ENCODE measurements at regions not wholly inside any gene's neighbourhood (a gene's known extent, or its start where the extent isn't known, plus 50 kb on each side); places are given as distances from the start of the nearest gene placed in this dataset.

DNA sequence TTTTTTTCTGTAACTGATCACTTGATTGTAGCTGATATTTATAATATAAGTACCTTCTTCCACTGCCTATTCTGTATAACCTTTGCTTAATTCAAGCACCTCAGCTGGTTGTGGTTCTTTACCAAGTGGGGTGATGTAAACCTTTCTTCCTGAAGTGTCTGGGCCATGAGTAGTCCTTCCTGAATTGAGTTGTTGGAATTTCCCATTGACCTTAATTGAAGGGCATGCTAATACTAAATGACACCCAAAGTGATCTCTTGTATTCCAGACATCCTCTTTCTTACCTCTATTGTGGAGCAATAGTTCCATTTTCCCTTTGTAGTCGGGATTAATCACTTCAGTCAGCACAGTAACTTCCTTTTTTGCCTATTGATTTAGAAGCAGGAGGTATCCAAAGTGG is 1496.8 kb upstream of the CELF4 start:
- Histone ChIP-seq H3K9me3 (no peaks in the 10 kb centered on the region), H3K4me1 (no peaks in the 10 kb centered on the region), H3K27ac (no peak overlapping the region), H3K4me3 (no peak overlapping the region), H3K36me3 (ENCODE audit: low read depth, missing control alignments) (no peaks in the 10 kb centered on the region), H3K27me3 (no peaks in the 10 kb centered on the region)
- WGBS, 2 donors = 59 to 81% methylated on average over 1 of the region's 1 CpG
- DNase-seq = no peak
- intact Hi-C loops (cut with DNase I; ENCODE audit: low total_unique reads) = no loop called here
- TF ChIP-seq, protein P1, sequence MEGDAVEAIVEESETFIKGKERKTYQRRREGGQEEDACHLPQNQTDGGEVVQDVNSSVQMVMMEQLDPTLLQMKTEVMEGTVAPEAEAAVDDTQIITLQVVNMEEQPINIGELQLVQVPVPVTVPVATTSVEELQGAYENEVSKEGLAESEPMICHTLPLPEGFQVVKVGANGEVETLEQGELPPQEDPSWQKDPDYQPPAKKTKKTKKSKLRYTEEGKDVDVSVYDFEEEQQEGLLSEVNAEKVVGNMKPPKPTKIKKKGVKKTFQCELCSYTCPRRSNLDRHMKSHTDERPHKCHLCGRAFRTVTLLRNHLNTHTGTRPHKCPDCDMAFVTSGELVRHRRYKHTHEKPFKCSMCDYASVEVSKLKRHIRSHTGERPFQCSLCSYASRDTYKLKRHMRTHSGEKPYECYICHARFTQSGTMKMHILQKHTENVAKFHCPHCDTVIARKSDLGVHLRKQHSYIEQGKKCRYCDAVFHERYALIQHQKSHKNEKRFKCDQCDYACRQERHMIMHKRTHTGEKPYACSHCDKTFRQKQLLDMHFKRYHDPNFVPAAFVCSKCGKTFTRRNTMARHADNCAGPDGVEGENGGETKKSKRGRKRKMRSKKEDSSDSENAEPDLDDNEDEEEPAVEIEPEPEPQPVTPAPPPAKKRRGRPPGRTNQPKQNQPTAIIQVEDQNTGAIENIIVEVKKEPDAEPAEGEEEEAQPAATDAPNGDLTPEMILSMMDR (IDR thresholded peaks at IDR 0.05) = no peak
- no peak for TF ChIP-seq POLR2A (IDR thresholded peaks at IDR 0.05)

DNA sequence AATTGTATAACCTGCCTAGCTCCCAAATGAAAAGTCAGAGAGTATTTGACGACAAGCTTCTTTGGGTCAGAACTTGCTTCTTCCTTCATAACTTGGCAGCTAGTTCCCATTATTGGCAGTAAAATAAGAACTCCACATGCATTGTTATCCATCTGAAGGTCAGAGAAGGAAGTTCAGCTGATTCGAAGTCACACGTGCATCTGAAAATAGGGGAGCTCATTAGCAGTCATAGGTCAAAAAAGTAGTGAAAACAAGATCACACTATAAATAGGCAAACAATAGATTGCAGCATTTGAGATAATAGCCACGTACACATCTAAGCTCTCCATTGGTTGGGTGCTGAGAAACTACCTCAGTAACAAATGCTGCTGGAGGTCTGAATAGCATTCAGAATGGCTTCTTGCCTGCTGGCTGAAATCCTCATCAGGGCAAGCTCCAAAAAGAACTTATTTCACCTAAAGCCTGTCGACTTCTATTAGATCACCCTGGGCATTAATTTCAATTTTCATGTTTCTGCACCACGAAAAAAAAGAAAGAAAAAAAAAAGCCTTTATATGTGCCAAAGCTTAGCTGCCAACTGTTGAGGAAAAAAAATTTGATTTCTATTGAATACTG is 1492.9 kb upstream of the CELF4 start:
- no peak for DNase-seq
- intact Hi-C loops (cut with DNase I; ENCODE audit: low total_unique reads) = no loop called here
- no peaks in the 10 kb centered on the region for H3K27me3 ChIP-seq
- TF ChIP-seq, protein P1 (IDR thresholded peaks at IDR 0.05) = no peak
- TF ChIP-seq POLR2A (IDR thresholded peaks at IDR 0.05) = no peak
- H3K36me3 ChIP-seq (ENCODE audit: low read depth, missing control alignments) = no peaks in the 10 kb centered on the region
- no peak overlapping the region for H3K27ac ChIP-seq
- 35 to 42% methylated on average over 6 of the region's 6 CpGs for WGBS, 2 donors
- no peak overlapping the region for H3K4me3 ChIP-seq
- H3K4me1 ChIP-seq = no peaks in the 10 kb centered on the region
- no peaks in the 10 kb centered on the region for H3K9me3 ChIP-seq

DNA sequence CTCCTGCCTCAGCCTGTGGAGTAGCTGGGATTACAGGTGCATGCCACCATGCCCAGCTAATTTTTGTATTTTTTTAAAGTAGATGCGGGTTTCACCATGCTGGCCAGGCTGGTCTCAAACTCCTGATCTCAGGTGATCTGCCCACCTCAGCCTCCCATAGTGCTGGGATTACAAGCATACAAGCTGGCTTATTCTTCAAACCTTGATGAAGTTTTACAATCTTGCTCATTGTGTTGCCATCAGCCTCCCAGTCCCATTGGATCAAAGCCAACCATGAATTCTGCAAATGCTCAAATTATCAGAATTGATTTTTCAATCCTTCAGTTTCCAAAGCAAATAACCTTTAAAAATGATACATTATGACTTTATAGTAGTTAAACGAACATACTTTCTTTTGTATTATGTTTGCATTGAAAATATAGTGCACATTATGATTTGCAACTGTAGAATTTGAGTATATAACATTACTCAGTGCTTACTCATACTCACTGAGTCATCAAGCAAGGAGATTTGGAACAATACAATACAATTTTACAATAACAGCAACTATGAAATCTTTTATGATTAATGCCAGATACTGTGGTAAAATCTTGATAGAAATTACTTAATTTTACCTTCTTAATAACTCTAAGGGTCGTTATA is 1491.9 kb upstream of the CELF4 start:
- Histone ChIP-seq H3K36me3 (ENCODE audit: low read depth, missing control alignments) (no peaks in the 10 kb centered on the region), H3K27ac (no peak overlapping the region), H3K9me3 (no peaks in the 10 kb centered on the region), H3K4me3 (no peak overlapping the region), H3K27me3 (no peaks in the 10 kb centered on the region), H3K4me1 (no peaks in the 10 kb centered on the region)
- 68 to 76% methylated on average over 3 of the region's 3 CpGs for WGBS, 2 donors
- DNase-seq = no peak
- intact Hi-C loops (cut with DNase I; ENCODE audit: low total_unique reads) = no loop called here
- TF ChIP-seq, protein P1 (IDR thresholded peaks at IDR 0.05) = no peak
- TF ChIP-seq POLR2A (IDR thresholded peaks at IDR 0.05) = no peak

DNA sequence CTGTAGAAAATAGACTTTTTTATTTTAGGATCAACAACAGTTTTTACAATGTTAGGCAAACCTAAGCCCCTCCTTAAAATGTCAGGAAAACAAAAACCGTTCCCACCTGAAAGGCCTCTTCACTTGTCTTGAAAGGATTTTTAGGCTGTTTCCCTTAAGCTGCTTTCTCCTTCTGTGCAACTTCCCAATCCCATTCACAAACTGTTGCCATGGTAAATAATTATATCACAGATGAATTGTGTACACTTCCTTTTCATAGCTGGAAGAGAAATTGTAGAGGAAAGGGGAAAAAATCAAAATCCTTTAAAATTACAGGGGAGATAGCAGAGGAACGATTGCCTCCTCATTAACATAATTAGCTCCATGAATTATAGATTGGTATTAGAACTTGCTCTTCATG is 1488.0 kb upstream of the CELF4 start:
- intact Hi-C loops (cut with DNase I; ENCODE audit: low total_unique reads) = no loop called here
- Histone ChIP-seq H3K27me3 (no peaks in the 10 kb centered on the region), H3K27ac (no peak overlapping the region), H3K36me3 (ENCODE audit: low read depth, missing control alignments) (no peaks in the 10 kb centered on the region), H3K4me3 (no peak overlapping the region), H3K9me3 (no peaks in the 10 kb centered on the region), H3K4me1 (no peaks in the 10 kb centered on the region)
- no peak for TF ChIP-seq POLR2A (IDR thresholded peaks at IDR 0.05)
- TF ChIP-seq, protein P1 (IDR thresholded peaks at IDR 0.05) = no peak
- 60 to 64% methylated on average over 2 of the region's 2 CpGs for WGBS, 2 donors
- no peak for DNase-seq

DNA sequence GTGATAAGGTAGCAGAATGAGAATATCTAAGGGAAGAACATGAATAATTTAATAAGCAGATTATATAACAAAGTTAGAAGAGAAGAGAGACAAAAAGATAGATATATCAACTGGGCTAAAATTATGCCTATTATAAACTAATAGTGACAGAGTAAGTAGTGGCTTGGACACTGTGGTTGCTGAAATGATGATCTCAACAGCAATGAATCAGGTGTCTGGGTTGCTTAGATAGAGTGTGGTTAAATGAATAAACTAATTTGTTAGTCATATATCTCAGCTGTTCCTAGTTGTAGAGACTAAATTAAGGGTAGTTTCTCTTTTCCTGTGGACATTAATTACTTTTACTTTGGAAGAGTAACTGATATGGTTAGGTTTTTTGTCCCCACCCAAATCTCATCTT is 1485.4 kb upstream of the CELF4 start:
- intact Hi-C loops (cut with DNase I; ENCODE audit: low total_unique reads) = no loop called here
- Histone ChIP-seq H3K9me3 (no peaks in the 10 kb centered on the region), H3K4me1 (no peaks in the 10 kb centered on the region), H3K36me3 (ENCODE audit: low read depth, missing control alignments) (no peaks in the 10 kb centered on the region), H3K27me3 (no peaks in the 10 kb centered on the region), H3K4me3 (no peak overlapping the region), H3K27ac (no peak overlapping the region)
- TF ChIP-seq, protein P1 (IDR thresholded peaks at IDR 0.05) = no peak
- TF ChIP-seq POLR2A (IDR thresholded peaks at IDR 0.05) = no peak
- no peak for DNase-seq

Data from testis (tissue), 2 donors.